ENCODE measurements at regions not wholly inside any gene's neighbourhood (a gene's known extent, or its start where the extent isn't known, plus 50 kb on each side); places are given as distances from the start of the nearest gene placed in this dataset.
A peak's percentile ranks its signal among the peaks of the same experiment; 100 is the strongest.

GRCh38 chr13:47484548-47484947 is 516.5 kb downstream of the SUCLA2 start:
- ChIA-PET POLR2A (ENCODE audit: unreplicated experiment) (no interaction called here), CTCF (interaction anchor here (0.8 kb wide), 1 partner anchor 20 kb away, joined by 3 read pairs; no protein-coding TSS in a partner anchor)
- no TSS peak for BruUV-seq (replicated peaks)
- H2AFZ ChIP-seq (replicated peaks; ENCODE audit: low read length, poor library complexity), result no peak overlapping the region
- H3K18ac ChIP-seq (ENCODE audit: low read depth, low read length), result peak overlapping the region; percentile 82; the same call in 1 of the 2 replicates
- H4K91ac ChIP-seq (ENCODE audit: insufficient read depth, low read depth, low read length), result 0 out of 2 replicates have a peak overlapping the region, but pooled peaks have one; percentile 17
- peak overlapping the region; percentile 62; the same call in 1 of the 2 replicates for H2BK20ac ChIP-seq (ENCODE audit: low read depth, low read length)
- H3K79me1 ChIP-seq (ENCODE audit: low read depth in 1 of 2, low read length in 2 of 2), result no peaks in the 10 kb centered on the region
- dilution Hi-C loops (cut with HindIII; ENCODE audit: low sequenced_read_pairs, unreplicated experiment), result no loop called here
- ATAC-seq (ENCODE audit: low read depth) (peak; percentile 75), DNase-seq (peak; percentile 89)
- H4K8ac ChIP-seq (ENCODE audit: low read depth in 2 of 2, low read length in 2 of 2), result peak overlapping the region in 1 of 2 experiments; percentile 72; a peak in 2 of 4 replicates
- H3K9me3 ChIP-seq (ENCODE audit: control insufficient read depth, insufficient read depth, low read length), result no peaks in the 10 kb centered on the region
- in situ Hi-C loops (cut with MboI; ENCODE audit: low sequenced_read_pairs), result no loop called here
- H2AK9ac ChIP-seq (replicated peaks; ENCODE audit: low read depth, low read length, poor library complexity), result no peak overlapping the region
- peak overlapping the region; percentile 56 for H3K14ac ChIP-seq (replicated peaks; ENCODE audit: low read depth, low read length)
- H3K4me3 ChIP-seq (ENCODE audit: insufficient read depth, low read depth, low read length), result no peak overlapping the region
- no peak overlapping the region for H3K27ac ChIP-seq (ENCODE audit: insufficient read depth, low read length)
- H3K4me1 ChIP-seq (ENCODE audit: control insufficient read depth, insufficient read depth, low read length), result peaks cover 10% of the 10 kb centered on the region; the same call in 1 of the 2 replicates
- peak overlapping the region; percentile 1; the same call in 1 of the 2 replicates for H4K5ac ChIP-seq (ENCODE audit: low read depth, low read length)
- H3K56ac ChIP-seq (ENCODE audit: extremely low read depth, insufficient read depth, low read length), result 0 out of 2 replicates have a peak overlapping the region, but pooled peaks have one; percentile 26
- H3K36me3 ChIP-seq (ENCODE audit: control insufficient read depth, insufficient read depth, low read length), result no peaks in the 10 kb centered on the region
- no peaks in the 10 kb centered on the region for H3K27me3 ChIP-seq (ENCODE audit: control insufficient read depth, insufficient read depth, low read length)
- peaks cover 2% of the 10 kb centered on the region; the same call in 1 of the 2 replicates for H3K9me1 ChIP-seq (ENCODE audit: insufficient read depth, low read length)
- peak overlapping the region; percentile 63; the same call in 1 of the 2 replicates for H3K4me2 ChIP-seq (ENCODE audit: low read depth, low read length)
- peak overlapping the region; percentile 24; the same call in 1 of the 2 replicates for H3K4ac ChIP-seq (ENCODE audit: low read depth, low read length)
- H4K20me1 ChIP-seq (ENCODE audit: insufficient read depth, low read length), result no peaks in the 10 kb centered on the region
- H3K9ac ChIP-seq (ENCODE audit: low read depth, low read length), result no peak overlapping the region; the same call in 1 of the 2 replicates
- H2BK5ac ChIP-seq (ENCODE audit: low read depth, low read length, poor library complexity, severe bottlenecking), result peak overlapping the region; percentile 83
- peak overlapping the region; percentile 76 for H2BK120ac ChIP-seq (ENCODE audit: low read depth, low read length)
- H2BK15ac ChIP-seq (ENCODE audit: low read depth, low read length), result no peak overlapping the region
- intact Hi-C loops (cut with micrococcal nuclease), result no loop called here
- peak overlapping the region; percentile 20; the same call in 1 of the 2 replicates for H3K23ac ChIP-seq (ENCODE audit: low read depth, low read length)
- TF ChIP-seq FOS (IDR thresholded peaks at IDR 0.05; ENCODE audit: low read depth, low read length), result peak; percentile 73
- TF ChIP-seq USF2 (IDR thresholded peaks at IDR 0.05; ENCODE audit: low read depth, low read length), result no peak
- peak; percentile 74; the same call in 1 of the 2 replicates for TF ChIP-seq BHLHE40 (IDR thresholded peaks at IDR 0.05; ENCODE audit: low read depth, low read length)
- WGBS, 2 experiments (ENCODE audit: extremely low coverage in 2 of 2, insufficient read length in 1 of 2), result no CpG with 5 or more reads among the region's 3 CpGs
- H2AK5ac ChIP-seq (ENCODE audit: low read depth, low read length), result no peak overlapping the region
